B cell (primary cell): ENCODE measurements at regions not wholly inside any gene's neighbourhood (a gene's known extent, or its start where the extent isn't known, plus 50 kb on each side); places are given as distances from the start of the nearest gene placed in this dataset.

Experiments
- CTCF ChIP-seq: fragments of 200-600 bp; IDR thresholded peaks from one replicate; pipeline ENCODE4 v1.8.0; 2022; ENCODE audit warnings: antibody characterized with exemption, mild to moderate bottlenecking
- EZH2 ChIP-seq: IDR thresholded peaks from 2 replicates; pipeline ENCODE4 v1.6.1; 2012; ENCODE audit warnings: borderline replicate concordance, low read depth, mild to moderate bottlenecking, moderate library complexity, low read length; ENCODE audit not compliant: insufficient read depth, poor library complexity, severe bottlenecking

GRCh38 chr11:115769891-115770290, 265.7 kb upstream of the CADM1 start:
- TF ChIP-seq EZH2 (no peak), CTCF (no peak)
